Hematopoietic multipotent progenitor cell treated with erythropoietin and hydrocortisone succinate and interleukin-3 and kit ligand, for 17 days (in vitro differentiated cells): ENCODE measurements at regions not wholly inside any gene's neighbourhood (a gene's known extent, or its start where the extent isn't known, plus 50 kb on each side); places are given as distances from the start of the nearest gene placed in this dataset.

Experiments used
- DNase-seq: peaks from one replicate; pipeline ENCODE4 v3.0.0-alpha.2; 2015; ENCODE audit warnings: low spot score

DNA sequence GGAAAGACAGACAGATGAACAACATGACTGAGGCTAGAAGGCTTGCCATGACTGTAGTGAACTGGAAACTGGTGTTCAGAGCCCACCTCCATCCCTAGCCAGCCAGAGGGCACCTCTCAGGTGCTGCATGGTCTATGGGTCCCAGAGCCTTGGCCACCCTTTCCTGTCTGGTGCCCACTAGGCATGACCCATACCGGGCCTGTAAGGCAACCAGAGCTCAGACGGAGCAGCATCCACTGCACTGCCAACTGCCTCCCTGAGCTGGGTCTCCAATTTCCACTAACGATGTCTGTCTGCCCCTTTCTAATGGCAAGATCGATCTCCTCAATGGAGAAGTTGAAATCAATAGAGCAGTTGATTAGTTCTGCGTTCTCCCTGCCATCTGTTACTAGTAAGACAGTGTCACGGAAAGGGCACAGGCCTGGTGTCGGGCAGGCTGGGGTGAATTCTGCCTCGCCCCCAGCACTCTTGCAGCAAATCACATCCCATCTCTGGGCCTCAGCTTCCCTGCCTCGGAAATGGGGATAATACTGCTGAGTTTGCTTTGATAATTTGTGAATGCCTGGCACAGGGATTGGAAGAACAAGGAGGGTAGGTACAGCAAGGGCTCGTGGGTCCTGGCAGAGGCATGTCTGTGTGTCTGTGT is 172.3 kb upstream of the MVB12B start:
- no peak for DNase-seq

DNA sequence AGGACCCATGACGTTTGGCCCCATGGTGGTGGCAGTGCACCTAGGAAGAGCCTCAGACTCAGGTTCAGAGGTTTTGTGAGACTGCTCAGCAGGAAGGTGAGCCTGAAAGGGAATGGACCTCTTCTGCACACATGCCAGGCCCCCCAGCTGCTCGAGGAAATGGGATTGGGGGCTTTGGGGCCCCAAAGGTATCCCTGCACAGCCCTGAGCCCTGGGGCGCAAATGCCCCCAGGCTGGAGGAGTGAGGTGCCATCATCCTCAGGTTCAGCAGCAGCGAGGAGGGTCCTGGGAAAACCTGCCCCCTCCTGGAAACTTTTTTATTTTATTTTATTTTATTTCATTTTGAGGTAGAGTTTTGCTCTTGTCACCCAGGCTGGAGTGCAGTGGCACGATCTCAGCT is 171.8 kb upstream of the MVB12B start:
- DNase-seq: no peak

- DNase-seq: no peak
Observed at GRCh38 chr9:126155756-126156664, 170.6 kb upstream of the MVB12B start.

GRCh38 chr9:126156898-126157297 is 169.7 kb upstream of the MVB12B start:
- DNase-seq: no peak

DNA sequence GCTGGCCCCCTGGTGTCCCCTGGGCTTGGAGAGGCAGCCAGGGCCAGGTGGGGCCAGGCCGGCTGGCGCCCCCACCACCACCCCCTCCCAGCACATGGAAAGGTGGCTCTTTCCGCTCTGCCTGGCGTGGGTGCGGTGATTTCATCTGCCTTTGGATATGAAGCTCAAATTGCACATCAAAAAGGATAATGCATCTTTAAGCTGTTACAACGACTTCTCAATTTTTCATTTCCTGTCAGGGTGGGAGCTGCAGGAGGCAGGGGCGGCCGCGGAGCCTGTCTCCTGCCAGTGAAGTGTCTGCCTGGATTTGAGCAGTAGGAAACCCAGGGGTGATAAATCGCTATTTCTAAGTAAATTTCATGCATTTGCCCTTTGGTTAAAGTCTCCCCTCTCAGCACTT is 169.2 kb upstream of the MVB12B start:
- DNase-seq: no peak

- no peak for DNase-seq
Observed at GRCh38 chr9:126157826-126158587, 168.6 kb upstream of the MVB12B start.

- no peak for DNase-seq
Observed at GRCh38 chr9:126158588-126159429, 167.8 kb upstream of the MVB12B start.

DNA sequence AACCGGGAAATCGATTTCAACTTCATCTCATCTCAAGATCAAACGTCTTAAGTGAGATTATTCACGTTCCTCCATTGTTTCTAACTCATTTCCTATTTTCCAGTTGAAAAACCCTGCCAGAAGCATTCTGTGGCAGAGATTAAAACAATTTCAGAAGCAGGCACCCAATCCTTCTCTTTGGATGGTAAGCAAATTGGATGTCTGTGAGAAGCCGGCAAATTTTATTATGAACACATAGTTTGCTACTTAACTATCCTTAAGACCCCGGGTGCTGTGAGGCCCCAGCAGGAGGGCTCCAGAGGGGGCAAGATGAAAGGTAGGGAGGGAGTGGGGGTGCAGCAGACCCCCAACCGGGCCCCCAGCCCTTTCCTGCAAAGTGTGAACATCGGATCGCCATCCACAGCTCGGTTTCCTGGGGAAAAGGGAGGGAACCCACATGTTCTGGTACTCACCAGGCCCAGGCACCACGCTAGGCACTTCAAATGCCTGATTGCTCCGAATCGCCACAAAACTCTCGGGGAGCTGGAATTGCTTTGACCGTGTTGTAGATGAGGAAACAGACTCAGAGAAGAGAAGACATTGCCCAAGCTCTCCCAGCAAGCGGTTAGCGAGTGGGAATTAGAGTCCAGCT is 167.1 kb upstream of the MVB12B start:
- DNase-seq: no peak

DNA sequence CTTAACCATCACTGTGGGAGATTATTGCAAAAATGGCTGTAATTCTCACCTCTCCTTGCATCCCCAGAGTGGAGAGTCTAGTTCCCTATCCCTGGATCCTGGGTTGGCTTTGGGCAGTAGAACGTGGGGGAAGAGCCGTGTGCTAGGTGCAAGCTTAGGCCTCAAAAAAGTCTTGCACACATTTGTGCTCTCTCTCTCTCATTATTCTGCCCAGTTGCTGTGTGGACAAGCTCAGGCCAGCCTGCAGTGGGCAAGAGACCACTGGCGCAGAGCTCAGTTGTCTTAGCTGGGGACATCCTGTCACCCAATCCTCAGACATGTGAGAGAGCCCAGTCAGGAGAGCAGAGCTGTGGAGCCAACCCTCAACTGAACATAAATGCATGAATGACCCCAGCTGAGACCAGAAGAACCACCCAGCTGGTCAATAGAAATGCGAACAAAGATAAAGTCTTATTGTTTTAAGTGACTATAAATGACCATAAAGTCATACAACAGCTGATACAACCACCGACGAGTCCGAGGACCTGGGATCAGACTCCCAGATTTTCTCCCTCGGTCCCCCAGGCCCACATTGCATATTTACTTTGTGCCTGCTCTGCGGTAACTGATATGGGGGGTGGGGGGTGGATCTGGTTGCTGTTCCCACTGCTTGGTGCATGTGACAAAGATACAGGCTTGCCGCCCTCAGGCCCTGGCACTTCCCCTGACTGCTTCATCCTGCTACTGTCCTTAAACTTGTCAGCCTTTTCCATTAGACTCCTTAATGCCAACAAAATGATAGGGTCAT is 166.4 kb upstream of the MVB12B start:
- DNase-seq: no peak

DNA sequence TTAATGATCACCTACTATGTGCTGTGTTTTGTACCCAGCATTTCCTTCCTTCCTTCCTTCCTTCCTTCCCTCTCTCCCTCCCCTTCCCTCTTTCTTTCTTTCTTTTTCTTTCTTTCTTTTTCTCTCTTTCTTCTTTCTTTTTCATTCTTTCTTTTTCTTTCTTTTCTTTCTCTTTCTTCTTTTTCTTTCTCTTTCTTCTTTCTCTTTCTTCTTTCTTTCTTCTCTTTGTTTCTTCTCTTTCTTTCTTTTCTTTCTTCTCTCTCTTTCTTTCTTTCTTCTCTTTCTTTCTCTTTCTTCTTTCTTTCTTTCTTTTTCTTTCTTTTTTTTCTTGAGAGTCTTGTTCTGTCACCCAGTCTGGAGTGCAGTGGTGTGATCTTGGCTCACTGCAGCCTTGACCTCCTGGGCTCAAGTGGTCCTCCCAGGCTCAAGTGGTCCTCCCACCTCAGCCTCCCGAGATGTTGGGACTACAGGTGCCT is 165.7 kb upstream of the MVB12B start:
- no peak for DNase-seq

GRCh38 chr9:126162611-126163381 is 163.8 kb upstream of the MVB12B start:
- DNase-seq: no peak

DNA sequence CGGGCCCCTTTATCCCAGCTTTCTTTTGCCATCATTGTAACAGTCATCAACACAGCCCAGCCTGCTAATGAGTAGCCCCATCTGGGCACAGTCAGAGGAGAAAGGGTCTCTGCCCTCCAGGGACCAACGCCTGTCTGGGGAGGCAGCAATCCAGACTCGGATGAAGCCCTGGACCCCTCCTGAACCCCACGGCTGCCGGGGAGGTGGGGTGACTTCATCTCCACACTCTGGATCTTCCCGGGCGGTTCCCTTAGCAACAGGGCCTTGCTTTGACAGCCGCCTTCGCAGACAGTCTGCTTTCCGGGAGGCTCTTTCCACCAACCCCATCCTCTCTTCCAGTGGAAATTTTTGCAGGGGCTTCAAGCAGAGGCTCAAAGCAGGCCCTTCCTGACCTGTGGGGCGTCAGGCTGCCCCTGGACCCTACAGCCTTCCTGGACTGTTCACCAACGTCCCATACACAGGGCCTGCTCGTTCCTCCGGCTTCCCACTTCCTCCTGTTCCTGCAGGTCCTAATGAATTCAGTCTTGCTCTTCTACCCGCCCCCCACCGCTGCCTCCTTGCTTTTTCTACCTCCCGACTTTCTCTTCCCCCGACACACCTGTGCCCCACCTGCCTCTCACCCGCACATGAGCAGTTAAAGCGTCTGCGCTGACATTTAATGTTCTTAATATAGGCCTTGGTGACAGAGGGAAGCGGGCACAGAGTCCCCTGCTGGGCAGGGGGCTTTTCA is 161.7 kb upstream of the MVB12B start:
- no peak for DNase-seq

DNA sequence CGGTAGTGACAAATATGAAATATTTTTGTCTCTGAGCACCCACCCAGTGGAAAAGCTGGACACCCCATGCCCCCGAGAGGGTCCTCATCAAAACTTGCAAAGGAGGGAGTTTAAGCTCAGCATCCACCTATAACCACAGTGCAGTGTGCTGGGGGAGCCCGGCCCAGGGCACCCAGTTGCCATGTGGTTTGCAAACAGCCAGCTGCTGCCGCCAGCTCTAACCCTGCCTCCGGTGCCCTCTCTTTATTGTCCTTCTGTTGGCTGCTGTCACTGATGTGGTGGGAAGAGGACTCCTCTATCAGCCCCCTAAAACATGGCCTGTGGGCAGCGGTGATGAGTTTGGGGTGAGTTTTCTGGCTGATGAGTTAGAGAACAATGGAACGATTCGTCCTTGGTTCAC is 160.9 kb upstream of the MVB12B start:
- DNase-seq: no peak

- DNase-seq: no peak
Observed at GRCh38 chr9:126166291-126166690, 160.3 kb upstream of the MVB12B start.

DNA sequence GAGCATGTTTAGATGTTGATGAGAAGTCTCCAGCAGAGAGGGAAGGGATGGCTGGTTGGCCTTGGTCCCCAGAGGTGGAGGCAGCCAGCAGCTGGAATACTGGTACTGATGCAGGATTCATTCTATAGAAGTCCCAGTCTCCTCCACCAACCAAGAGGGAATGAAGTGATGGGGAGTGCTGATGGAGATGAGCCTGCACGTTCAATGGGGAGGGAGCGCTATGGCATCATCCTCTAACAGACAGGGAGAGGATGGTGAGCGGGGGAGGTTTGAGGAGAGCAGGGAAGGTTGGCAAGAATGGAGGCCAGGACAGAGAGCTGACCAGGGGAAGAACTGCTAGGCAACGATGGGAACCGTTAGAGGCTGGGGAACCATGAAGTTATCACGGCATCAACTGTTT is 159.8 kb upstream of the MVB12B start:
- DNase-seq: no peak

- no peak for DNase-seq
Observed at GRCh38 chr9:126169736-126170135, 156.9 kb upstream of the MVB12B start.

GRCh38 chr9:126170286-126170823 is 156.3 kb upstream of the MVB12B start:
- DNase-seq: no peak

DNA sequence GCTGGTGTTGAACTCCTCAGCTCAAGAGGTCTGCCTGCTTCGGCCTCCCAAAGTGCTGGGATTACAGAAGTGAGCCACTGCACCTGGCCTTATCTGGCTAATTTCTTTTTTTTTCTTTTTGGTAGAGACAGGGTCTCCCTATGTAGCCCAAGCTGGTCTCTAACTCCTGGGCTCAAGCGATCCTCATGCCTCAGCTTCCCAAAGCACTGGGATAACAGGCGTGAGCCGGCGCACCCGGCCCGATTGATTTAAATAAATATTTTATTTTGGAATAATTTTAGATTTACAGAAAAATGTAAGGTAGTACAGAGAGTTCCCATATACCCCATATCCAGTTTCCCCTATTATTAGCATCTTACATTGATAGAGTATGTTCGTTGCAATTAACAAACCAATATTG is 155.0 kb upstream of the MVB12B start:
- DNase-seq: no peak

GRCh38 chr9:126173401-126173800 is 153.2 kb upstream of the MVB12B start:
- no peak for DNase-seq
